GM19023 (cell line): ENCODE measurements at regions not wholly inside any gene's neighbourhood (a gene's known extent, or its start where the extent isn't known, plus 50 kb on each side); places are given as distances from the start of the nearest gene placed in this dataset.
"Not testable (repeated sequence)": the region's sequence is repeated elsewhere in the genome, so short reads cannot be mapped to it uniquely, and the experiment has no call there.

Experiments used
- ATAC-seq: cut with Tn5 transposase; IDR thresholded peaks from one replicate; pipeline ENCODE4 v1.9.1; 2021; ENCODE audit warnings: mild to moderate bottlenecking, moderate library complexity; ENCODE audit not compliant: unreplicated experiment

GRCh38 chr4:81375745-81376144 lies 96.0 kb downstream of the RASGEF1B start:
- no peak for ATAC-seq

DNA sequence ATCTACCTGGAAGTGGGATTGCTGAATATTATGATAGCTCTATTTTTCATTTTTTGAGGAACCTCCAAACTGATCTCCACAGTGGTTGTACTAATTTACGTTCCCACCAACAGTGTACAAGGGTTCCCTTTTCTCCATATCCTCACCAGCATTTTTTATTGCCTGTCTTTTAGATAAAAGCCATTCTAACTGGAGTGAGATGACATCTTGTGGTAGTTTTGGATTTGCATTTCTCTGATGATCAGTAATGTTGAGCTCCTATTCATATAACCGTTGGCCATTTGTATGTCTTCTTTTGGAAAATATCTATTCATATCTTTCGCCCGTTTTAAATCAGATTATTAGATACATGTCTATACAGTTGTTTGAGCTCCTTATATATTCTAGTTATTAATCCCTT lies 101.8 kb downstream of the RASGEF1B start:
- no peak for ATAC-seq

- no peak for ATAC-seq
Measured at GRCh38 chr4:81366779-81367178, 104.9 kb downstream of the RASGEF1B start.

- no peak for ATAC-seq
Measured at GRCh38 chr4:81360737-81361136, 111.0 kb downstream of the RASGEF1B start.

GRCh38 chr4:81359207-81359606 lies 112.5 kb downstream of the RASGEF1B start:
- ATAC-seq: no peak

- ATAC-seq: no peak
Measured at GRCh38 chr4:81358154-81358553, 113.6 kb downstream of the RASGEF1B start.

DNA sequence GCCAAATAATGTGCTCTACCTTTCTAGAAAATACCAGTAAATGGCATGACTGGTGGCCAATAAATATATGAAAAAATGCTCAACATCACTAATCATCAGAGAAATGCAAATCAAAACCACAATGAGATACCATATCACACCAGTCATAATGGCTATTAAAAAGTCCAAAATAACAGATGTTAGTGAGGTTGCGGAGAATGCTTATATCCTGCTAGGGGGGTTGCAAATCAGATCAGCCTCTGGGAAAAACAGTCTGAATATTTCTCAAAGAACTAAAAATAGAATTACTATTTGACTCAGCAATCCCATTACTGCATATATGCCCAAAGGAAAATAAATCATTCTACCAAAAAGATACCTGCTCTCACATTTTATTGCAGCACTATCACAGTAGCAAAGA lies 115.1 kb downstream of the RASGEF1B start:
- ATAC-seq: no peak

GRCh38 chr4:81355136-81355535 lies 116.6 kb downstream of the RASGEF1B start:
- no peak for ATAC-seq

- no peak for ATAC-seq
Measured at GRCh38 chr4:81353861-81354260, 117.8 kb downstream of the RASGEF1B start.

- no peak for ATAC-seq
Measured at GRCh38 chr4:81352446-81352835, 119.3 kb downstream of the RASGEF1B start.

DNA sequence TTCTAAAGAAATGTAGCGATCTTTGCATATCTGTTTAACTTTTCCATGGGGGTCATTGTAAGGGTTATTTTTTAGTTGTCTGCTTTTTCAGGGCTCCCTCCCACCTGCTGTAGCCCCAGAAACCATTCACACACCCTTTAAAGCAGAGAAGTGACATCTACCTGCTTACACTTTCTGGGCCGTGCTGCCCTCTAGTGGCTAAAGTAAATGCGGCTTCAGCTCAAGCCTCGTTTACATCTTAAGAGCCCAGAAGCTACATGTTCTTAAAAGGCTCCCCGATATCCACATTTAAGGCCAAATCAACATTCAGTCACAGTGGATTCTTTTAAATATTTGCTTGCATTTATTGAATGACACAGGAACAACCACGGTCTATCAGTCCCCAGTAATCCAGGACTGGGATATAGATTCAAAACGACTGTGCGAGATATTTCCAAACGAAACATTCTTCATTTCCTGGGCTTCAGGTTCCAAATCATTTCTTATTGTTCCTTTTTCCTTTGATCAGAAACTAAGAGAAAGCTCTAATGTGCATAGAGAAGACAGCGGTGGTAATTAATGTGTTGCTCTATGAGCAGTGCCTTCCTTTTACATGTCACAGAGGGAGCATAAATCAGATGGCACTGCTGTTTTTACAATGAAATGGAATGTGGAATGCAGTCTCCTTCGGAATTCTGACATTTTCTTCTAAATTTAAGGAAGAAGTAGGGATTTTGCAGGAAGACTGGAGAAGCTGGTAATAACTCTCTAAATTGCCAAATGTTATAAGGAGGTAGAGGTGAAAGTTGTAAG lies 119.9 kb downstream of the RASGEF1B start:
- peak; percentile 88 for ATAC-seq

DNA sequence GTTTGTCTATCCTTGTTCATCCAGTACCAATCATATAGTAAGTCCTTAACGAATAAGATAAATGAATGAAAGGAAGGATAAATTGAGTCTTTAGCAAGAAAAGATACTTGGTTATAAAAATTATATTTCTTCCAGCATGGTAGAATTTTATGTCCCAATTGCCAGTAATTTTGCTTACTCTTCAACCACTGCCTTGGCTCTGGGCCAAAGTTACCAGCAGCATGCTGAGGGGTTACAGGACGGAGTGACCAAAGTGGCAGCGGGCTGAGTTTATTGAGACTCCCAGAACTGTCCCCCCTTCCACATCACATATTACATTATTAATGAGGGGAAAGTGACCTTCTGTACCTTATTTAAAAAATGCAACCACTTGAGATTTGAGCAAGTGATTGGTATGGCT lies 121.7 kb downstream of the RASGEF1B start:
- ATAC-seq: no peak

- no peak for ATAC-seq
Measured at GRCh38 chr4:81348778-81349094, 123.0 kb downstream of the RASGEF1B start.

GRCh38 chr4:81348086-81348777 lies 123.5 kb downstream of the RASGEF1B start:
- ATAC-seq: no peak

GRCh38 chr4:81346719-81347118 lies 125.0 kb downstream of the RASGEF1B start:
- no peak for ATAC-seq

DNA sequence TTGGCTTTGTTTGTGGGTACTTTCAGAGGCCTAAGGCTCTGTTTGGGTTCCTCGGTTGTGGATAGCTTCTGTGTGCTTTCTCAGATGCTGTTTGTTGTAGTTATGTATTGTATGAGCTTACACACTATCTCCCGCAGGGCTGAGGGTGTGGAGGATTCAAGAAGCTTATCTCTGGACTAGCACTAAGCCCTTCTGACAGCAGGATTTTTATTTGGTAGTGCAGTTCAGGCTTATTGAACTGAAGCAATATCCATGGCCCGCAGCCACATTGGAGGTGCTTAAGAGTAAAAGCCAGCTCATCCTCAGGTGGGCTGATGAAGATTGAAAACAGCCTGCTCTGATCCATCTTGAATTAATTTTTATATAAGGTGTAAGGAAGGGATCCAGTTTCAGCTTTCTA lies 128.2 kb downstream of the RASGEF1B start:
- ATAC-seq: no peak

DNA sequence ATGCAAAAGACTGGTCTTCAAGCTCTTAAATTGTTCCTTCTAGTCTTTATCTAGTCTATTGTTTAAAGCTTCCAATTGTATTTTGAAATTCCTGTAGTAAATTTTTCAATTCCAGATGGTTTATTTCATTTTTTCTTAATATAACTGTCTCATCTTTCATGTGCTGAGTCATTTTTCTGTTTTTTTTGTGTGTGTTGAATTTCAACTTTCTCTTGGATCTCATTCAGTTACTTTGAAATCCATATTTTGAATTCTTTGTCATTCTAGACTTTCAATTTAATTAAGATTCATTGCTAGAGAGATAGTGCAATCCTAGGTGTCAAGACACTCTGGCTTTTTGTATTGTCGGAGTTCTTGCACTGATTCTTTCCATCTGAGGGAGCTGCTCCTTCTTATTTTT lies 128.0 kb upstream of the PRKG2 start:
- ATAC-seq: no peak

- ATAC-seq: no peak
Measured at GRCh38 chr4:81337211-81337610, 122.2 kb upstream of the PRKG2 start.

DNA sequence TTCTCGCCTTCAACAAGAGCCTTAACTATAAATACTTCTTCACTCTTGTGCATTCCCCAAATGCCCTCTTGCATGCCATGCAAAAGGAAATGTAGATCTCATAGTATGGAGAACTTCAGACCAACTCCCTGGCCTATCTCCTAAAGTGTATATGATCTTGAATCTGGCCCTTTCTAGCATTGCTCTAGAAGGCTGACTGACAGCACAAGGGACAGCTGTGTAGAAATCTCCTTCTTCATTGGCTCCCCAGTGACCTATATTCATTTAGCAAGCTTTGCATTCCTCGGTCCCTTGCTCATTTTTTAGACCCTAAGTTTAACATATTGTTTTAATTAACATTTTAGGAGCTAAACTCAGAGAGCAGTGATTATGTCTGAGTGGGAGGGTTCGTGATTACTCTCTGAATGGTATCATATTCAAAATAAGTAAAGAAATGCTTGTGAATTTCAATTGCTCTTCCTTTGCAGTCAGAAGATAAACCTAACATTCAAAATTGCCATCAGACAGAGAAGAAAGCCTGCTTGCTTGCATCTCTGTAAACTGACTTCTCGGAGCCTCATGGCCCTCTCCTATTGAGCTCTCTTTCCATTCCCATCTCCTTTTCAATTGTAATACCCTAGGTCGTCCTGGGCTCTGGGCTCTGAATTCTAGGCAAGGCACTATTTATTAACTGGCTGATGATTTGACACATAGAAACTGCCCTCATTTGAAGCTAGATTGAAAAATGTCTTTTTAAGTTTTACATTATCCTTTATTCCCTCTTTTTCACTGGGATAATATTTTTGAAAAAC lies 120.3 kb upstream of the PRKG2 start:
- no peak for ATAC-seq

- no peak for ATAC-seq
Measured at GRCh38 chr4:81330018-81330417, 115.0 kb upstream of the PRKG2 start.

- ATAC-seq: no peak
Measured at GRCh38 chr4:81326581-81326980, 111.6 kb upstream of the PRKG2 start.

- ATAC-seq: not testable (repeated sequence)
Measured at GRCh38 chr4:81324594-81324993, 109.6 kb upstream of the PRKG2 start.
